Mesenchymal stem cell (in vitro differentiated cells and primary cell): ENCODE measurements at regions not wholly inside any gene's neighbourhood (a gene's known extent, or its start where the extent isn't known, plus 50 kb on each side); places are given as distances from the start of the nearest gene placed in this dataset.

Experiments
- DNase-seq: peaks from one replicate; pipeline ENCODE4 v3.0.0-alpha.2; 2013
- H2AFZ ChIP-seq: one replicate; pipeline ENCODE4 v1.6.1; 2013; ENCODE audit warnings: low read depth, mild to moderate bottlenecking, control low read depth, inconsistent platforms, low read length, moderate library complexity
- H2AK5ac ChIP-seq: 2 replicates; pipeline ENCODE4 v1.6.1; 2013; ENCODE audit warnings: low read length, moderate library complexity, mild to moderate bottlenecking, inconsistent platforms; ENCODE audit not compliant: severe bottlenecking
- H2BK120ac ChIP-seq: one replicate; pipeline ENCODE4 v1.6.1; 2013; ENCODE audit warnings: low read depth, mild to moderate bottlenecking, inconsistent platforms, low read length, moderate library complexity
- H2BK12ac ChIP-seq, 2 experiments: one replicate each; pipeline ENCODE4 v1.6.1; 2013; ENCODE audit warnings: inconsistent platforms in 2 of 2, low read length in 2 of 2, mild to moderate bottlenecking in 2 of 2, moderate library complexity in 2 of 2, control low read depth in 1 of 2
- H2BK15ac ChIP-seq: one replicate; pipeline ENCODE4 v1.6.1; 2013; ENCODE audit warnings: mild to moderate bottlenecking, low read depth, inconsistent platforms; ENCODE audit not compliant: poor library complexity, severe bottlenecking
- H2BK5ac ChIP-seq: 2 replicates; pipeline ENCODE4 v1.6.1; 2013; ENCODE audit warnings: low read depth, mild to moderate bottlenecking, low read length, control low read depth, inconsistent platforms; ENCODE audit not compliant: poor library complexity, severe bottlenecking
- H3K14ac ChIP-seq, 2 experiments: one replicate each; pipeline ENCODE4 v1.6.1; 2013; ENCODE audit warnings: inconsistent platforms in 2 of 2, low read length in 2 of 2, control low read depth in 1 of 2, mild to moderate bottlenecking in 1 of 2, moderate library complexity in 1 of 2
- H3K18ac ChIP-seq, 2 experiments: one replicate each; pipeline ENCODE4 v1.6.1; 2013; ENCODE audit warnings: inconsistent platforms in 2 of 2, low read length in 2 of 2, control low read depth in 1 of 2, low read depth in 1 of 2, mild to moderate bottlenecking in 1 of 2
- H3K23ac ChIP-seq, 2 experiments: one replicate each; pipeline ENCODE4 v1.6.1; 2013; ENCODE audit warnings: inconsistent platforms in 2 of 2, low read length in 2 of 2, mild to moderate bottlenecking in 2 of 2, moderate library complexity in 2 of 2, control low read depth in 1 of 2
- H3K27ac ChIP-seq: 2 replicates; pipeline ENCODE4 v1.5.1; 2013; ENCODE audit warnings: mild to moderate bottlenecking, moderate library complexity, low read length, control low read depth, inconsistent platforms; ENCODE audit not compliant: poor library complexity, severe bottlenecking
- H3K27me3 ChIP-seq, 2 experiments: 2 replicates each; pipeline versions ENCODE4 v1.6.1 to v1.7.0; 2013; ENCODE audit warnings: low read length in 2 of 2, mild to moderate bottlenecking in 2 of 2, moderate library complexity in 2 of 2, control low read depth in 1 of 2, inconsistent platforms in 1 of 2; ENCODE audit not compliant: control insufficient read depth in 1 of 2, insufficient read depth in 1 of 2
- H3K36me3 ChIP-seq, 2 experiments: 2 replicates each; pipeline versions ENCODE4 v1.6.1 to v1.7.0; 2013; ENCODE audit warnings: low read length in 2 of 2, control low read depth in 1 of 2, inconsistent platforms in 1 of 2, low read depth in 1 of 2, mild to moderate bottlenecking in 1 of 2; ENCODE audit not compliant: insufficient read depth in 2 of 2, control insufficient read depth in 1 of 2
- H3K4ac ChIP-seq, 2 experiments: one replicate each; pipeline ENCODE4 v1.6.1; 2013; ENCODE audit warnings: inconsistent platforms in 2 of 2, low read length in 2 of 2, mild to moderate bottlenecking in 2 of 2, moderate library complexity in 2 of 2, control low read depth in 1 of 2, low read depth in 1 of 2
- H3K4me1 ChIP-seq: 2 replicates; pipeline ENCODE4 v1.6.1; 2013; ENCODE audit warnings: low read depth, low read length, control low read depth; ENCODE audit not compliant: control insufficient read depth, insufficient read depth
- H3K4me2 ChIP-seq: 2 replicates; pipeline ENCODE4 v1.6.1; 2013; ENCODE audit warnings: low read length, mild to moderate bottlenecking, inconsistent platforms; ENCODE audit not compliant: poor library complexity, severe bottlenecking
- H3K4me3 ChIP-seq, 2 experiments: 2 replicates each; pipeline versions ENCODE4 v1.5.1 to v1.7.0; 2013; ENCODE audit warnings: low read length in 2 of 2, mild to moderate bottlenecking in 2 of 2, control low read depth in 1 of 2, low read depth in 1 of 2; ENCODE audit not compliant: insufficient read depth in 1 of 2
- H3K79me1 ChIP-seq: replicated peaks from 2 replicates; pipeline ENCODE4 v1.6.1; 2013; ENCODE audit warnings: mild to moderate bottlenecking, control low read depth, low read length, inconsistent platforms; ENCODE audit not compliant: poor library complexity, severe bottlenecking
- H3K9ac ChIP-seq: 2 replicates; pipeline ENCODE4 v1.7.0; 2013; ENCODE audit warnings: mild to moderate bottlenecking, low read length, moderate library complexity
- H3K9me3 ChIP-seq: 2 replicates; pipeline ENCODE4 v1.7.0; 2013; ENCODE audit warnings: mild to moderate bottlenecking, low read length; ENCODE audit not compliant: control insufficient read depth
- H4K8ac ChIP-seq: one replicate; pipeline ENCODE4 v1.6.1; 2013; ENCODE audit warnings: inconsistent platforms, mild to moderate bottlenecking, low read length, moderate library complexity
- H4K91ac ChIP-seq: one replicate; pipeline ENCODE4 v1.6.1; 2013; ENCODE audit warnings: mild to moderate bottlenecking, low read length, inconsistent platforms
- WGBS: methylation state at CpG from one replicate; pipeline ENCODE4 v1.1.7; 2013; ENCODE audit warnings: mixed read lengths; 5-methylcytosine and 5-hydroxymethylcytosine counted together

- WGBS = 87% methylated on average over 1 of the region's 1 CpG
- DNase-seq = no peak
- H2BK12ac ChIP-seq = no peak overlapping the region
- peaks cover 5 to 22% of the 10 kb centered on the region in 2 experiments for H3K27me3 ChIP-seq
- no peak overlapping the region for H4K8ac ChIP-seq
- H3K27ac ChIP-seq = no peak overlapping the region
- H2AFZ ChIP-seq = no peak overlapping the region
- peaks cover 0 to under 1% of the 10 kb centered on the region in 2 experiments for H3K36me3 ChIP-seq
- no peak overlapping the region for H3K18ac ChIP-seq
- H3K4ac ChIP-seq = no peak overlapping the region
- no peak overlapping the region for H3K9ac ChIP-seq
- no peak overlapping the region for H4K91ac ChIP-seq
- no peaks in the 10 kb centered on the region for H3K4me1 ChIP-seq
- no peak overlapping the region for H3K23ac ChIP-seq
- no peak overlapping the region for H2AK5ac ChIP-seq
- H3K9me3 ChIP-seq = no peaks in the 10 kb centered on the region
- H3K79me1 ChIP-seq = no peaks in the 10 kb centered on the region
- H3K14ac ChIP-seq = no peak overlapping the region
- no peak overlapping the region for H2BK120ac ChIP-seq
- no peak overlapping the region for H2BK5ac ChIP-seq
- H3K4me3 ChIP-seq = no peak overlapping the region
- no peak overlapping the region for H2BK15ac ChIP-seq
- no peak overlapping the region for H3K4me2 ChIP-seq
These were observed 160.5 kb upstream of the UMPS start for GRCh38 chr3:124569761-124570160.

GRCh38 chr3:124570232-124570631 is 160.0 kb upstream of the UMPS start:
- H3K4ac ChIP-seq = no peak overlapping the region
- H3K79me1 ChIP-seq = no peaks in the 10 kb centered on the region
- H2AK5ac ChIP-seq = no peak overlapping the region
- H3K27me3 ChIP-seq = peaks cover 5 to 20% of the 10 kb centered on the region in 2 experiments
- no peak overlapping the region for H4K8ac ChIP-seq
- H3K36me3 ChIP-seq = peaks cover 0 to 4% of the 10 kb centered on the region in 2 experiments
- H4K91ac ChIP-seq = no peak overlapping the region
- no peak overlapping the region for H3K9ac ChIP-seq
- no peak overlapping the region for H3K4me2 ChIP-seq
- no peak overlapping the region for H3K14ac ChIP-seq
- no peak overlapping the region for H2BK120ac ChIP-seq
- H2BK15ac ChIP-seq = no peak overlapping the region
- DNase-seq = no peak
- no peaks in the 10 kb centered on the region for H3K9me3 ChIP-seq
- WGBS = no CpG with 5 or more reads among the region's 2 CpGs
- no peak overlapping the region for H2BK5ac ChIP-seq
- H3K18ac ChIP-seq = no peak overlapping the region
- H3K23ac ChIP-seq = no peak overlapping the region
- H3K4me3 ChIP-seq = no peak overlapping the region
- H3K27ac ChIP-seq = no peak overlapping the region
- H2AFZ ChIP-seq = no peak overlapping the region
- H3K4me1 ChIP-seq = peaks cover 2% of the 10 kb centered on the region
- no peak overlapping the region for H2BK12ac ChIP-seq

GRCh38 chr3:124572851-124573405 is 157.3 kb upstream of the UMPS start:
- no peak overlapping the region for H4K91ac ChIP-seq
- H3K79me1 ChIP-seq = no peaks in the 10 kb centered on the region
- no peak overlapping the region for H2AFZ ChIP-seq
- no peak overlapping the region for H3K4me3 ChIP-seq
- no peak overlapping the region for H4K8ac ChIP-seq
- no peaks in the 10 kb centered on the region for H3K9me3 ChIP-seq
- H3K18ac ChIP-seq = no peak overlapping the region
- H3K4me1 ChIP-seq = peaks cover 2% of the 10 kb centered on the region
- no peak for DNase-seq
- no peak overlapping the region for H2BK15ac ChIP-seq
- H3K27me3 ChIP-seq = peaks cover 3 to 5% of the 10 kb centered on the region in 2 experiments
- WGBS = 85% methylated on average over 8 of the region's 8 CpGs
- no peak overlapping the region for H3K27ac ChIP-seq
- no peak overlapping the region for H2BK120ac ChIP-seq
- H2BK5ac ChIP-seq = no peak overlapping the region
- H3K23ac ChIP-seq = no peak overlapping the region
- no peak overlapping the region for H3K4me2 ChIP-seq
- H3K9ac ChIP-seq = no peak overlapping the region
- H3K14ac ChIP-seq = no peak overlapping the region
- peaks cover 0 to 4% of the 10 kb centered on the region in 2 experiments for H3K36me3 ChIP-seq
- no peak overlapping the region for H3K4ac ChIP-seq
- no peak overlapping the region for H2BK12ac ChIP-seq
- no peak overlapping the region for H2AK5ac ChIP-seq

- no peak for DNase-seq
- H3K27ac ChIP-seq = no peak overlapping the region
- H3K36me3 ChIP-seq = peaks cover 0 to 4% of the 10 kb centered on the region in 2 experiments
- H2BK12ac ChIP-seq = no peak overlapping the region
- peaks cover 3 to 5% of the 10 kb centered on the region in 2 experiments for H3K27me3 ChIP-seq
- no peaks in the 10 kb centered on the region for H3K79me1 ChIP-seq
- no peak overlapping the region for H3K23ac ChIP-seq
- H4K91ac ChIP-seq = no peak overlapping the region
- no peak overlapping the region for H3K14ac ChIP-seq
- no peak overlapping the region for H2AK5ac ChIP-seq
- no peak overlapping the region for H2BK5ac ChIP-seq
- no peak overlapping the region for H3K4ac ChIP-seq
- no peak overlapping the region for H3K18ac ChIP-seq
- no peak overlapping the region for H2AFZ ChIP-seq
- no peak overlapping the region for H4K8ac ChIP-seq
- no peak overlapping the region for H3K4me2 ChIP-seq
- no peak overlapping the region for H3K9ac ChIP-seq
- H3K9me3 ChIP-seq = no peaks in the 10 kb centered on the region
- peaks cover 2% of the 10 kb centered on the region for H3K4me1 ChIP-seq
- 80% methylated on average over 2 of the region's 2 CpGs for WGBS
- no peak overlapping the region for H3K4me3 ChIP-seq
- no peak overlapping the region for H2BK120ac ChIP-seq
- no peak overlapping the region for H2BK15ac ChIP-seq
These were observed 156.2 kb upstream of the UMPS start for GRCh38 chr3:124574012-124574411.
